ENCODE measurements at regions not wholly inside any gene's neighbourhood (a gene's known extent, or its start where the extent isn't known, plus 50 kb on each side); places are given as distances from the start of the nearest gene placed in this dataset.

DNA sequence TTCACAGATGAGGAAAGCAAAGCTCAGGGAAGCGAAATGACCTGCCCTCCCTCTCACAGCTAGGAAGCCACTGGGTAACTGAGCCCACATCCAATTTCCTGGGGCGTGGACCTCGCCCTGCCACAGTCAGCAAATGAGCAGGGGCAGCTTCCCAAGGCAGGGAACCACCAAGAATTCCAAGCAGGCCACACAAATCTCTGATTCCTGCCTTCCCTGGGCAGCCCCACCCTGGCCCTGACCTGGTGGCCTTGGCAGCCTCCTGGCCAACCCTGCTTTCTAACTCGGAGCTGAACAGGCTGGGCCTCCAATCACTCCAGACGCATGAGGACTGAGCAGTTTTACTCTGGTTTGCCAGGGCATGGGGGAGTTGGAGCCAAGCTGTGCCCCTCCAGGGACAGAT lies 203.7 kb upstream of the TLE3 start:
- no peak for TF ChIP-seq POLR2A (IDR thresholded peaks at IDR 0.05)
- TF ChIP-seq, protein P1, sequence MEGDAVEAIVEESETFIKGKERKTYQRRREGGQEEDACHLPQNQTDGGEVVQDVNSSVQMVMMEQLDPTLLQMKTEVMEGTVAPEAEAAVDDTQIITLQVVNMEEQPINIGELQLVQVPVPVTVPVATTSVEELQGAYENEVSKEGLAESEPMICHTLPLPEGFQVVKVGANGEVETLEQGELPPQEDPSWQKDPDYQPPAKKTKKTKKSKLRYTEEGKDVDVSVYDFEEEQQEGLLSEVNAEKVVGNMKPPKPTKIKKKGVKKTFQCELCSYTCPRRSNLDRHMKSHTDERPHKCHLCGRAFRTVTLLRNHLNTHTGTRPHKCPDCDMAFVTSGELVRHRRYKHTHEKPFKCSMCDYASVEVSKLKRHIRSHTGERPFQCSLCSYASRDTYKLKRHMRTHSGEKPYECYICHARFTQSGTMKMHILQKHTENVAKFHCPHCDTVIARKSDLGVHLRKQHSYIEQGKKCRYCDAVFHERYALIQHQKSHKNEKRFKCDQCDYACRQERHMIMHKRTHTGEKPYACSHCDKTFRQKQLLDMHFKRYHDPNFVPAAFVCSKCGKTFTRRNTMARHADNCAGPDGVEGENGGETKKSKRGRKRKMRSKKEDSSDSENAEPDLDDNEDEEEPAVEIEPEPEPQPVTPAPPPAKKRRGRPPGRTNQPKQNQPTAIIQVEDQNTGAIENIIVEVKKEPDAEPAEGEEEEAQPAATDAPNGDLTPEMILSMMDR (IDR thresholded peaks at IDR 0.05): no peak
